ENCODE measurements at regions not wholly inside any gene's neighbourhood (a gene's known extent, or its start where the extent isn't known, plus 50 kb on each side); places are given as distances from the start of the nearest gene placed in this dataset.

- H3K9me2 ChIP-seq (replicated peaks; ENCODE audit: control insufficient read depth, low read length) = no peaks in the 10 kb centered on the region
- no peak overlapping the region for H3K27ac ChIP-seq (ENCODE audit: low read depth, low read length)
- no peaks in the 10 kb centered on the region for H3K4me1 ChIP-seq (ENCODE audit: control insufficient read depth, low read length)
- TF ChIP-seq CTCF (IDR thresholded peaks at IDR 0.05; ENCODE audit: low read depth, low read length, poor library complexity, severe bottlenecking) = no peak
- TF ChIP-seq EZH2phosphoT487 (IDR thresholded peaks at IDR 0.05; ENCODE audit: borderline replicate concordance, low read length) = no peak
- no peaks in the 10 kb centered on the region for H3F3A ChIP-seq (ENCODE audit: control insufficient read depth, insufficient read depth)
- no peaks in the 10 kb centered on the region for H3K9me3 ChIP-seq (ENCODE audit: control insufficient read depth, insufficient read depth, low read length)
- H3K79me2 ChIP-seq (ENCODE audit: control insufficient read depth, low read length) = no peaks in the 10 kb centered on the region
- H3K4me2 ChIP-seq (ENCODE audit: low read length) = no peak overlapping the region
- no peaks in the 10 kb centered on the region for H4K20me1 ChIP-seq (ENCODE audit: control insufficient read depth, insufficient read depth, low read depth, low read length)
- H3K4me3 ChIP-seq (ENCODE audit: low read length) = no peak overlapping the region
- no peaks in the 10 kb centered on the region for H3K27me3 ChIP-seq (ENCODE audit: control insufficient read depth, low read length)
- no peaks in the 10 kb centered on the region for H3K36me3 ChIP-seq (ENCODE audit: control insufficient read depth, low read length)
These were observed 124.2 kb upstream of the TRPM3 start for GRCh38 chr9:71245651-71246050.

- no peak overlapping the region for H3K4me2 ChIP-seq (ENCODE audit: low read length)
- H4K20me1 ChIP-seq (ENCODE audit: control insufficient read depth, insufficient read depth, low read depth, low read length) = no peaks in the 10 kb centered on the region
- no peaks in the 10 kb centered on the region for H3K4me1 ChIP-seq (ENCODE audit: control insufficient read depth, low read length)
- H3K27me3 ChIP-seq (ENCODE audit: control insufficient read depth, low read length) = no peaks in the 10 kb centered on the region
- H3K9me3 ChIP-seq (ENCODE audit: control insufficient read depth, insufficient read depth, low read length) = no peaks in the 10 kb centered on the region
- no peaks in the 10 kb centered on the region for H3K79me2 ChIP-seq (ENCODE audit: control insufficient read depth, low read length)
- H3F3A ChIP-seq (ENCODE audit: control insufficient read depth, insufficient read depth) = no peaks in the 10 kb centered on the region
- H3K9me2 ChIP-seq (replicated peaks; ENCODE audit: control insufficient read depth, low read length) = no peaks in the 10 kb centered on the region
- TF ChIP-seq EZH2phosphoT487 (IDR thresholded peaks at IDR 0.05; ENCODE audit: borderline replicate concordance, low read length) = no peak
- no peak for TF ChIP-seq CTCF (IDR thresholded peaks at IDR 0.05; ENCODE audit: low read depth, low read length, poor library complexity, severe bottlenecking)
- H3K36me3 ChIP-seq (ENCODE audit: control insufficient read depth, low read length) = no peaks in the 10 kb centered on the region
- H3K4me3 ChIP-seq (ENCODE audit: low read length) = no peak overlapping the region
- no peak overlapping the region for H3K27ac ChIP-seq (ENCODE audit: low read depth, low read length)
These were observed 122.5 kb upstream of the TRPM3 start for GRCh38 chr9:71243951-71244350.

GRCh38 chr9:71242081-71242480 lies 120.7 kb upstream of the TRPM3 start:
- H3K36me3 ChIP-seq (ENCODE audit: control insufficient read depth, low read length) = no peaks in the 10 kb centered on the region
- no peaks in the 10 kb centered on the region for H3F3A ChIP-seq (ENCODE audit: control insufficient read depth, insufficient read depth)
- H3K9me3 ChIP-seq (ENCODE audit: control insufficient read depth, insufficient read depth, low read length) = no peaks in the 10 kb centered on the region
- no peak for TF ChIP-seq CTCF (IDR thresholded peaks at IDR 0.05; ENCODE audit: low read depth, low read length, poor library complexity, severe bottlenecking)
- no peak for TF ChIP-seq EZH2phosphoT487 (IDR thresholded peaks at IDR 0.05; ENCODE audit: borderline replicate concordance, low read length)
- H3K4me2 ChIP-seq (ENCODE audit: low read length) = no peak overlapping the region
- H4K20me1 ChIP-seq (ENCODE audit: control insufficient read depth, insufficient read depth, low read depth, low read length) = no peaks in the 10 kb centered on the region
- no peak overlapping the region for H3K27ac ChIP-seq (ENCODE audit: low read depth, low read length)
- no peaks in the 10 kb centered on the region for H3K9me2 ChIP-seq (replicated peaks; ENCODE audit: control insufficient read depth, low read length)
- no peaks in the 10 kb centered on the region for H3K79me2 ChIP-seq (ENCODE audit: control insufficient read depth, low read length)
- H3K4me3 ChIP-seq (ENCODE audit: low read length) = no peak overlapping the region
- no peaks in the 10 kb centered on the region for H3K4me1 ChIP-seq (ENCODE audit: control insufficient read depth, low read length)
- H3K27me3 ChIP-seq (ENCODE audit: control insufficient read depth, low read length) = no peaks in the 10 kb centered on the region

GRCh38 chr9:71237051-71237450 lies 115.6 kb upstream of the TRPM3 start:
- H3K79me2 ChIP-seq (ENCODE audit: control insufficient read depth, low read length) = no peaks in the 10 kb centered on the region
- no peaks in the 10 kb centered on the region for H3F3A ChIP-seq (ENCODE audit: control insufficient read depth, insufficient read depth)
- TF ChIP-seq EZH2phosphoT487 (IDR thresholded peaks at IDR 0.05; ENCODE audit: borderline replicate concordance, low read length) (no peak), CTCF (IDR thresholded peaks at IDR 0.05; ENCODE audit: low read depth, low read length, poor library complexity, severe bottlenecking) (no peak)
- no peak overlapping the region for H3K4me3 ChIP-seq (ENCODE audit: low read length)
- H3K4me1 ChIP-seq (ENCODE audit: control insufficient read depth, low read length) = no peaks in the 10 kb centered on the region
- H3K36me3 ChIP-seq (ENCODE audit: control insufficient read depth, low read length) = no peaks in the 10 kb centered on the region
- no peaks in the 10 kb centered on the region for H3K27me3 ChIP-seq (ENCODE audit: control insufficient read depth, low read length)
- no peaks in the 10 kb centered on the region for H4K20me1 ChIP-seq (ENCODE audit: control insufficient read depth, insufficient read depth, low read depth, low read length)
- H3K4me2 ChIP-seq (ENCODE audit: low read length) = no peak overlapping the region
- no peaks in the 10 kb centered on the region for H3K9me2 ChIP-seq (replicated peaks; ENCODE audit: control insufficient read depth, low read length)
- no peaks in the 10 kb centered on the region for H3K9me3 ChIP-seq (ENCODE audit: control insufficient read depth, insufficient read depth, low read length)
- no peak overlapping the region for H3K27ac ChIP-seq (ENCODE audit: low read depth, low read length)
